Activated CD8-positive, alpha-beta memory T cell treated with anti-CD3 and anti-CD28 coated beads for 4 hours (primary cell): ENCODE measurements at regions not wholly inside any gene's neighbourhood (a gene's known extent, or its start where the extent isn't known, plus 50 kb on each side); places are given as distances from the start of the nearest gene placed in this dataset.

Source experiments
- DNase-seq, 2 donors: peaks; one replicate each; pipeline ENCODE4 v3.0.0-alpha.2; 2020; ENCODE audit warnings: low read depth in 2 of 2

DNA sequence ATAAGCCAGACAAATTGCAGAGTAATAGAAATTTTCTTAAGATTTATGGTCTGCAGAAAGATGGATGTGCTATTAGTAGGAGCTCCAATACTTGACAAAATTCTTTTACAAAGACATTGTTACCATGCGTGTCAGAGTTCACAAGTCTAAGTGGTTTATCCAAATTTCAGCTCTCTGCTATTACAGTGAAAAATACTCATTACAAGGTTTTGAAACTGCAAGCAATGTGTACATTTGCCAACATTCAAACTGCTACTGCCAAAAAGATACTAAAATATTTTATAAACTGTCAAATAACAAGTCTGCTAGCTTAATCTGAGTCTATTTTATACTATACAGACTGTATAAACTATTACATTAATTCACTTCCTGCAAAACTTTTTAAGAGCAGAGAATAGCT, 1341.5 kb upstream of the ACVR2A start:
- no peak for DNase-seq

DNA sequence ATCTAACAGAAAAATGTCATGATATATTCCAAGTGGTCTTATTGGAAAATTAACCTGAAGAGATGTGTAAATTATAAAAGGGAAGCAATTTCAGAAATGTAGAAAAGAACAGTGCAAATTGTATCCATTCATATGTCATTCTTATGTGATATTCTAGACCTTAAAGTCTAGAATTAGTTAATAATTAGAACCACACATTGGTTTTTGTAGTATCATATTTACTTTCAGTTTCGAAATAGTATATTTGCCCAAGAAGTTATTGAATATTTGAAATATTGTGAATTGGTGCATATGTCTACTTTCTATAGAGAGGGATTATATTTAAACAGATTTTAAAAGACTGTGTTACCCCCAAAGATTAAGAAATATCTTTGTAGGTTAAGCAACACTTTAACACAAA, 1348.6 kb upstream of the ACVR2A start:
- no peak for DNase-seq

DNA sequence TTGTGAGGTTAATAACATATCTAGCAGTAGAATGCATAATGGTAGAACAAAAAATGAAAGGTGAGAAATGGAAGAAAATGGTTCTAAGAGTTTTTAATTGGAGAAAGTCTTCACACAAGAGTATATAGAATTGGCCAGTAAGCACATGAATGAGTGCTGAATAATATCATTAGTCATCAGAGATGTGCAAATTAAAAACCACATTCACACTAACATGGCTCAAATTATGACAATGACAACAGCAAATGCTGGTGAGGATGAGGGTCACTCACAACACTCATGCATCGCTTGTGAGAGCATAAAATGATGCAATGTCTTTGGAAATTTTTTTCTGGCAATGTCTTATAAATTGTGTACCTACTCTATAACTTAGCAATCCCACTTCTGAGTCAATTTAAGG, 1355.4 kb upstream of the ACVR2A start:
- DNase-seq = no peak

DNA sequence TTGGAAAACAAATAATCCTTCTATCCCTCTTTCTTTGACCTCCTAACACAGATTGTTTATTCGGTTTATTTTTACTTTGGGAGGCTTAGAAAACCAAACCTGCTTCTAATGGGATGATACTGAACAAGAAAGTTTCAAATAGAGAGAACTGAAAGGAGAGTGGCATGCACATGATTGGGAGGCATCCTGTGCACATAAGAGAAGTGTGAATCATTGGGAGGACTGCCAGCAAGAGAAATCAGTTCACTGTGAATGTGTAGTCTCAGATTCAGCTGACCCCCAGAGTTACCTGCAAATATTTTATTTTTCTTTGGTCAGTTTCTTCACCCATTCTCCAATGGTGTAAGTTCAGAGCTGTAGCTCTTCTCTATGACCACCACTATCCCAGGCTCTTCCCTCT, 1363.2 kb upstream of the ACVR2A start:
- DNase-seq = no peak

DNA sequence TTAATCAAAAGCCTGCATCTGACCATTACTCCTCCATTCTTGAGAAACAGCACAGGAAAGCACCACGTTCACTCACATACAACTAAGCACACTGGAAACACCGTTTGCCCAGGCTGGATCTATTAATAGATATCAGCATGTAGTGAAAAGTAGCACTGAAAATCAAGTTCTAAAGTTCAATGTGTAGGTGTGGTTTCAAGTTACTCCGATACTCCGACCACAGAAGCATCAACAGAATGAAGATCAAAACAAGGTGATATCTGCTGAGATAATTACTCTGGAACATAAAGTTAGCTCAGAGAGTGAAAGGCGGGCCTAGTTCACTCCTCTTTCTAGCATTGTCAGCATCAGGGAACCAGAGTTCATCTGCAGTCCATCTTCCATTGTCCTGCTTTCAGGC, 1367.4 kb upstream of the ACVR2A start:
- DNase-seq = no peak

DNA sequence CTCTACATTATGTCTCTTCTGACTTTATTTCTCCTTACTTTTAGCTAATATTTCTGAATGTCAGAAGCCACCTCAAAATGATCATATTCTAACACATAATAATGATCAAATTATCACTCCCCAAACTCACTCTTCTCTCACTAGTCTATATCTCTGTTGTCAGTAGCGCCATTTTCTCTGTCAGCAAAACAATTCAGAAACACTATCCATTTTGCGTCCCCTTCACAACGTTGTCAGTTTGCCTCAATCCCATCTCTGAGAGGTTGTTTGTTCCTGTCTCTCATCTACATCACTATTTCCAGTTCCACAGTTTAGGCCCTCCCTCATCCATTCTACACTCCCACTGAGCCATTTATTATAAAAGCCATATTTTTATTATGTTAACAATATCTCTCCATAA, 1376.3 kb upstream of the ACVR2A start:
- no peak for DNase-seq

DNA sequence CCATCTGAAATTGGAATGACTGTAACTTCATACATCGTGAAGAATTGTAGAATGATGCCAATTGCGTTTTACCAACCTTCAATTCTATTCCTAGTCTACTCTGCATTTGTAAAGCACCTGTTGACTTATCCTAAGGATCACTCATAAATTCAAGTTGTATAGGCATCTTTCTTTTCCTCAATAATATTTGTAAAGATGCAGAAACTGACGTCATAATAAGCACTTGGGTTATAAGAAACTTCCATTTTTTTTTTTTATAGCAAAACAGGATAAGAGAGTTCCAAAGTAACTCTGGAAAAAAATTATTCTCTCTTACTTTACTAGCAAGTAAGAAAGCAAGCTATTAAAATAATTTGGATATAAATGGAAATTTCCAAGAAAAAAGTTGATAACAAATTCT, 1377.4 kb upstream of the ACVR2A start:
- no peak for DNase-seq

DNA sequence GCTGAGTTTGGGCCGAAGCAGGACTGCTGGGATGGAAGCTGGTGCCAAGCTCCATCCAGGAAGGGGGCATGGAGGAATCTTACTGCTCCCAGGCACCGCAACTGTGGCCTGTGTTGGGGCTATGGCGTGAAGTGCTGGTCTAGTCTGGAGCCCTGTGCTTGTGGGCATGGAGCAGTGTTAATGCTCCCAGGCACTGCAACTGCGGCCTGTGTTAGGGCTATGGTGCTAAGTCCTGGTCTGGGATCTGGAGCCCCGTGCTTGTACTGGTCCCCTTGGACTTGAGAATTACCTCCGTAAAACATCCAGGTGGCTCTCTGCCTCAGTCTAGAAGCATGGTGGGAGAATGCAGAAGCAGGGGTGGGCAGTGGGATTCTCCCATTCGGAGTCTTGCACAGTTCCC, 1379.4 kb upstream of the ACVR2A start:
- no peak for DNase-seq

DNA sequence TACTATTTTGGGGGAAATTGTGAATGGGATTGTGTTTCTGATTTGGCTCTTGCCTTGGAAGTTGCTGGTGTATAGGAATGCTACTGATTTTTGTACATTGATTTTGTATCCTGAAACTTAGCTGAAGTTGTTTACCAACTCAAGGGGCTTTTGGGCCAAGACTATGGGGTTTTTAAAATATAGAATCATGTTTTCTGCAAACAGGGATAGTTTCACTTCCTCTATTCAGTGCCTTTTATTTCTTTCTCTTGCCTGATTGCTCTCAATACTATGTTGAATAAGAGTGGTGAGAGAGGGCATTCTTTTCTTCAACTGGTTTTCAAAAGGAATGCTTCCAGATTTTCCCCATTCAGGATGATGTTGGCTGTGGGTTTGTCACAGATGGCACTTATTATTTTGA, 1383.8 kb upstream of the ACVR2A start:
- DNase-seq = no peak

DNA sequence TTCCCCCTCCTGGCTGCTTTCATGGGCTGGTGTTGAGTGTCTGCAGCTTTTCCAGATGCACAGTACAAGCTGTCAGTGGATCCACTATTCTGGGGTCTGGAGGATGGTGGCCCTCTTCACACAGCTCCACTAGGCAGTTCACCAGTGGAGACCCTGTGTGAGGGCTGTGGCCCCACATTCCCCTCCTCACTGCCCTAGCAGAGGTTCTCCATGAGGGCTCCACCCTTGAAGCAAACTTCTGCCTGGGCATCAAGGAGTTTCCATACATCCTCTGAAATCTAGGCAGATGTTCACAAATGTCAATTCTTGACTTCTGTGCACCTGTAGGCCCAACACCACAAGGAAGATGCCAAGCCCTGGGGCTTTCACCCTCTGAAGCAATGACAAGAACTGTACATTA, 1386.2 kb upstream of the ACVR2A start:
- no peak for DNase-seq

DNA sequence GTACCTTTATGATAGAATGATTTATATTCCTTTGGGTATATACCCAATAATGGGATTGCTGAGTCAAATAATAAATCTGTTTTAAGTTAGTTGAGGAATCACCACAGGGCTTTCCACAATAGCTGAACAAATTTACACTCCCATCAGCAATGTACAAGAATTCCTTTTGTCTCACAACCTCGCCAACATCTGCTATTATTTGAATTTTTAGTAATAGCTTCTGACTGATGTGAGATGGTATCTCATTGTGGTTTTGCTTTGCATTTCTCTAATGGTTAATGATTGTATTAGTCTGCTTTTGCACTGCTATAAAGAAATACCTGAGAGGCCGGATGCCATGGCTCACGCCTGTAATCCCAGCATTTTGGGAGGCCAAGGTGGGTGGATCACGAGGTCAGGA, 1387.6 kb upstream of the ACVR2A start:
- no peak for DNase-seq

DNA sequence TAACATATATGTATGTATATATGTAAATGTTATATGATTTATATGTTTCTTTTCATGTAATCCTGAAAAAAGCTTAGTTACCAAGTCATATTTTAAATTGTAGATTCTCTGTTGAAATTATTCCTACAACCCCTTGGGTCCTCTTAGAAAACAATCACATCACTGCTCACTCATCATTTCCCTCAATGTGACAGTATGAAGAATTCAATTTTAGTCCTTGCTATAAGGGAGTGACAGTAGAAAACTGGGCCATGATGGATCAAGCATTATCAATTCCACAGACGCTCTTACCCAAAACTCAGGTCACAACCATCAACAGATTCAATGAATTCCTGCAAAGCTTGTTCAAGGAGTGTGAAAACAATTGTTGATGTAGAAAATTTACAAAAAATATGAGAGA, 1389.5 kb upstream of the ACVR2A start:
- no peak for DNase-seq

DNA sequence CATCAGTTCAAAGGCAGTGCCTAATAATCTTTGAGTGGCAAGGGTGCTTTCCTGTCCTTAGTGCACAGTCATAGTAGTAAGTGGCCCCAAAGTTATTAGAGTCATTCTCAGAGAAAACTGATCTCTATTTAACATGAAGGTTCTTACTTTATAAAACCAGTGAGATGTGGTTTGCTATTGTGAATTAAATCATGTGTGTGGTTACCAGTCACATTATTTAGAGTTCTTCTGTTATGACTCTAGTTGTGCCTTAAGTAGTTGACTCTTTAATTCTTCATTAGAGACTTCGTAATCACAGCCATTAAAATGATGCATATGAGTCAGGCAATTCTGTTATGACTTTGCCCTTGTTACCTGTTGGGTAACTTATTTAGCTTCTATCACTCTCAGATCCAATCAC, 1392.9 kb upstream of the ACVR2A start:
- DNase-seq = no peak

DNA sequence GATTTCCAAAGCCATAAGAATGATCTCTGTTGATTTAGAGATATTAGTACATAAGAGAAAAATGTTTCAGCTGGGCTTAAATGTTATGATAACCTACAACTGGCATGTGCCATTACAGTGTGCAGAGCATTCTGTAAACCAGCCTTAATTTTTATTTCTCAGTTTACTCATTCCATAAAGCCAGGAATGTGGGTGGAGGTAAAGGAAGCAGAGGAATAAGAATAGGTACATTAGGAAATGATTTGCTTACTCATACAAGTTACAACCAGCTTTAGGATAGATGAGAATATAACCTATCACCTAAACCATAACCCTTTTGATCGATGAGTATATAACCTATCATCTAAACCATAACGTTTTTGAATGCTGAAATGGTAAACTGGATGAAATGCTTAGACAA, 1394.7 kb upstream of the ACVR2A start:
- no peak for DNase-seq

DNA sequence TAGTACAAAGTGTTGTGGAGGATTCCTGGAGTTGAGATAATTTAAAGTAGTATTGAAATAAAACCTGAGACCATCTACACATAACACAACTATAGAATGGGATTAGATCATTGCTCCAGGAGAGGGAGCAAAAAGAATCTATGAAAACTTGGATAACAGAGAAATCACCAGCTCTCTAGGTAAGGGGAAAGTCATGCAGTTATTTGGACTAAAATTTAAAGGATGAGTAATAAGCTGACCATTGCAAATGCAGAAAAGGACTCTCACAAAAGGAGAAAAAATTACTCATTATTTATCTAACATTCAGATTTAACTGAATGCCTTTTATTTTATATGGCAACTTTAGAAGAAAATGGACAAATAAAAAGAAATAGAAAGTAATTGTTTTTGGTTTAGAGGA, 1399.8 kb upstream of the ACVR2A start:
- no peak for DNase-seq

DNA sequence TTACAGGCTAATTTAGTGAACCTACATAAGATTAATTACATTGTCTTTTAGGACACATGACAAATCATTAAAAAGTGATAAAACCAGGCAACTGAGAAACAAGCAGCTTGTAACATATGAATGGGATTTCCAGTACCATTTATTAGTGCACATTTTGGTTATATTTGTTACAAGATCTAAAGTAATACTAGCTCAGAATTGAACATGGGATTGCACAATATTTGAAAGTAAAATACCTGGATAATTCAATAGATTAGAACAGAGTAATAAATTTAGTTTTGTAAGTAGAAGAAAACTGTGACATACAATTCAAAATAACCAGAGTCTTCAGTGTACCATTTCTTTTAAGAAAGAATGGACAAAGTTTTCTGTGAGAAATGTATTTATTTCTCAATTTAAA, 1400.7 kb upstream of the ACVR2A start:
- DNase-seq = no peak

DNA sequence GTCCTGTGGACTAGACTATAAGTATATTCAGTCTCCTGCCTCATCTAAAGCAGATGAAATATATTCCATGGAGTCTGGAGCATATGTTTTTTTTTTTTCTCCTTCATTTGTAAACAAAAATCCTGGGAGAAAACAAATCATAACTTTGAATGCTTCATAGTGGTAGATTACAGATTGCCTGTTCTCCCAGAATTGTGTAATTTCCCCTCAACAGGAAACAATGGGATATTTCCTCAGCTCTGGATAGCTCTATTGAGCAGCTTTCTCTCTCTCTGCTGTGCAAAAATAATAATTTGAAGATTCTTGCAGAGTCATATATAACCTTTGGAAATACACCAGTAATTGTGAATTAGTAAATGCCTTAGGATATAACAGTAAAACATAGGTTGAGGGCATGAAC, 1406.6 kb upstream of the ACVR2A start:
- DNase-seq = no peak

DNA sequence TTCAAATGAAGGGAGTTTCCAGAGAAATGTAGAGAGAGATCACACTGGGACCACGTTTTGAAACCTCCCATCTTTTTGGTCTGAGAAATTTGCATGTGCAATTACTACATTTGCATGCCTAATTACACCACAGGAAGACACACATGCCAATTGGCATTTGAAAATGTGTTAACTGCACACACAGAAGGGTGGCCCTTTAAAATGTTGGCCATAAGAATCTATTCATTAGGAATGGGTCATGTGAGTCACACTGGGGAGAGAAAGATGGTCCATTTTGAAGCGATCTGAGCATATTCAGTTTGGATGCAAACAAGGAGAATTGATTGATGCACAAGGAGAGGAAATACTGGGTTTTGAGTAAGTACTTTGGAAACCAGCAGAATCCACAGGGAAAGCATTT, 1407.1 kb upstream of the ACVR2A start:
- DNase-seq = no peak

DNA sequence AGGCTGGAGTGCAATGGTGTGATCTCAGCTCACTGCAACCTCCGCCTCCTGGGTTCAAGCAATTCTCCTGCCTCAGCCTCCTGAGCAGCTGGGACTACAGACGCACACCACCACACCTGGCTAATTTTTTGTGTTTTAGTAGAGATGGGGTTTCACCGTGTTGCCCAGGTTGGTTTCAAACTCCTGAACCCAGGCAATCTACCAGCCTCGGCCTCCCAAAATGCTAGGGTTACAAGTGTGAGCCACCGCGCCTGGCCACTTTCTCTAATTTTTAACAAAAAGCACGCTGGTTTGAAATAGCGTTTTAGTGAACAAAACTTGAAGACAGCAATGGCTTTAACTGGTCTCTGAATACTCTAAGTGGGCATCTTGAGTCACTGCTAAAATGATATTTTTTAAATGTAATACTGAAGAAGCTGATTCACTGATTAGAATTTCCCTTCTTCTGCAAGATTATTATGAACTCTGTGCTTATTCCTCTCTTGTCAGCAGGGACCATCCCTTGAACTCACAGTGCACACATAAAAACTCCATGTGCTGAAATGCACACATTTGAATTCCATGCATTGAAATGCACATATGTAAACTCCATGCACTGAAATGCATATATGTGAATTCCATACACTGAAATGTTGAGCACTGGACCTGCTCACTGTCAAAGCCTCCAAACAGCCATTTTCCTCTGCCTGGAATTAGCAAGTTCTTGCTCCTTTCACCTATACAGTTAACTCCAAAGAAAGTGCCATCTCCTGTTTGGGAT, 1411.5 kb upstream of the ACVR2A start:
- DNase-seq = no peak

DNA sequence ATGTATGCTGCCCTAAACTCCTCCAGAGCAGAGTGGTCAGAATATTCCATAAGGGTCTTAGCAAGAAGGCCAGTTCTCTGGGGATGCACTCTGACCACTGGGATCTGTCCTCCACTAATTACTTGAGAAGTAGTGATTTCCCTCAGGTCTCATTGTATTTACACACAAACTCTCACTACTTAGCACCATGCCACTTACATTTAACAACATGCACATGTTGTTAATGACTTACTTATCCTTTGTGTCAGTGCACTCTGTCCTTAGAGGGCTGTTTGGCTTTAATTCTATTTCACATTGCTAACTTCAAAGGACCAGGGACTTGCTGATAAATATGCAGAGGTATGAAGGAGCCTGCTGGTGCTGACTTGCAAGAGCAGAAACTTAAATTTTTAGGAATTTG, 1415.5 kb upstream of the ACVR2A start:
- DNase-seq = no peak

DNA sequence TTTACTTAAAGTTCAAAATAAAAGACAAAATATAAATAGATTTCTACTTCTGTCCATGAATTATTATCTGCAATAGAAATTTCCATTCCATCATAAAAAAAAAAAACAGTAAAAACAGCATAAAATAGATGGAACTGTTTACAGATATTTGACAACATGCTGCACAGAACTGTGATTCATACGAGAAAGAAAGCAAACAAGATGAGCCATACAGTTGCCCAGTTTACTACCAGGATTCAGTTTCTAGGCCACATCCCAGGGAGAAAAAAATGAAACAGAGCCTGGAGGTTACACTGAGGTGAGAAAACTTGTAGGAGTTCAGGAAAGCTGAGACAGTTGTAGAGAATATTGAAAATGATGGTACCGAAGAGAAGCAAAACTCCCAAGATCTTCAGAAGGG, 1426.9 kb upstream of the ACVR2A start:
- no peak for DNase-seq

DNA sequence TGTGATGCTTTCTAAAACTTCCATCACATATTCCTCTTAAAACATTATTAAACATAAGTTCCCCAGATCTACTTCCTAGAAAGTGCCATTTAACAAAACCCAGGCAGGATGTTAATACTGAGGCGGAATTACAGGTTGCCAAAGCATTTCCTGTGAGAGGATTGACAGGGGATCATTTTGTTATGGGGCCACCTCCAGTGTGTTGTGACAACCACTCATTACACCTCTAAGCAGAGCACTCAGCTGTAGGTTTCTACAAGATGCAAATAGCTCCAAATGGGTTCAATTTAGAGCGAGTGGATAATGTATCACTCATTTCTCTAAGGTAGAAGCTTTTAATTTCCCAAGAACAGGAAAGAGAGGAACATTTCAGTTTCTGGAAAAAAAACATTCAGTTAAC, 1429.5 kb upstream of the ACVR2A start:
- no peak for DNase-seq

DNA sequence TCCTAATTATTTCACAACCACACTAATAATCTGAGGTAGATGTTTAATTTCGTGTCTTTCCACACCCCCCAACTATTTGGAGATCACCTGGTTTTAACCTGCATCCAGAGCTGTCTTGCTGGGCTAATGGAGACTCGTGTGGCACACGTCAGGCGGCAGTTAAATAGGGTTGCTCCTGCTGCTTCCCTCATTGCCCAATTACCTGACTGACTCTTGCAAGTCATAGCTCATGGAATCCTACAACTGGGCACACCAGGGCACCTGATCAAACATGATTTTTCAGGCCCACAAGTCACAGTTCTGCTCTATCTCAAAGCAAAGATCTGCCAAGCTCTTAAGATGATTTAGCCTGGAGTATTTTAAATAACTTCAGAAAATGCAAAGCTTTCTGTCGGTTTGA, 1430.4 kb upstream of the ACVR2A start:
- DNase-seq = no peak

DNA sequence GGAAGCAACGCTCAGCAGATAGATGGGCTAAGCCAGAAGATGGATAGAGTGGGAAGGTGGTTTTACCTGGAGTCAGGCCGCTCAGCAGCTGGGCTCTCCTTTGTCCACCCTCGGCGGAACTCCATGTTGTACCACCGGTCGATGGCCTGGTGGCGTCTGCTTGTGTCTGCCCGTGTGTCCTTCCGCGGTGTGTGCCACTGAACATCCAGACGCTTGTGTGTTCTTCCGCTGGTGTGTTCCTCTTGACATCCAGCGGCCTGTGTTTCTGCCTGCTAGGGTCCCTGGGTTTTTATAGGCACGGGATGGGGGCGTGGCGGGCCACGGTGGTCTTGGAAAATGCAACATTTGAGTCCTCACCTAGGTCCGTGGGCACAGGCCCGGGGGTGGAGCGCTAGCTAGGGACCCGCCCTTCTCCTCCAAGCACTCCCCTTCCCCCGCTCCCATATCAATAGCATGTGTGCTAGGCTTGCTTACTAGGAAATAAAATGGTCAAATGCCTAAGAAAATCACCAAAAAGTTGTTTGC, 1431.7 kb upstream of the ACVR2A start:
- DNase-seq = no peak
